ENCODE measurements at regions not wholly inside any gene's neighbourhood (a gene's known extent, or its start where the extent isn't known, plus 50 kb on each side); places are given as distances from the start of the nearest gene placed in this dataset.

- no peak overlapping the region for H3K4me3 ChIP-seq (ENCODE audit: low read depth, low read length)
- peak; percentile 43 for DNase-seq (ENCODE audit: low read depth)
- TF ChIP-seq, protein P1, sequence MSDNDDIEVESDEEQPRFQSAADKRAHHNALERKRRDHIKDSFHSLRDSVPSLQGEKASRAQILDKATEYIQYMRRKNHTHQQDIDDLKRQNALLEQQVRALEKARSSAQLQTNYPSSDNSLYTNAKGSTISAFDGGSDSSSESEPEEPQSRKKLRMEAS (IDR thresholded peaks at IDR 0.05; ENCODE audit: low read depth, low read length) = no peak
- TF ChIP-seq, protein P2, sequence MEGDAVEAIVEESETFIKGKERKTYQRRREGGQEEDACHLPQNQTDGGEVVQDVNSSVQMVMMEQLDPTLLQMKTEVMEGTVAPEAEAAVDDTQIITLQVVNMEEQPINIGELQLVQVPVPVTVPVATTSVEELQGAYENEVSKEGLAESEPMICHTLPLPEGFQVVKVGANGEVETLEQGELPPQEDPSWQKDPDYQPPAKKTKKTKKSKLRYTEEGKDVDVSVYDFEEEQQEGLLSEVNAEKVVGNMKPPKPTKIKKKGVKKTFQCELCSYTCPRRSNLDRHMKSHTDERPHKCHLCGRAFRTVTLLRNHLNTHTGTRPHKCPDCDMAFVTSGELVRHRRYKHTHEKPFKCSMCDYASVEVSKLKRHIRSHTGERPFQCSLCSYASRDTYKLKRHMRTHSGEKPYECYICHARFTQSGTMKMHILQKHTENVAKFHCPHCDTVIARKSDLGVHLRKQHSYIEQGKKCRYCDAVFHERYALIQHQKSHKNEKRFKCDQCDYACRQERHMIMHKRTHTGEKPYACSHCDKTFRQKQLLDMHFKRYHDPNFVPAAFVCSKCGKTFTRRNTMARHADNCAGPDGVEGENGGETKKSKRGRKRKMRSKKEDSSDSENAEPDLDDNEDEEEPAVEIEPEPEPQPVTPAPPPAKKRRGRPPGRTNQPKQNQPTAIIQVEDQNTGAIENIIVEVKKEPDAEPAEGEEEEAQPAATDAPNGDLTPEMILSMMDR (IDR thresholded peaks at IDR 0.05; ENCODE audit: low read depth, low read length) = peak; percentile 68
These were observed 146.3 kb upstream of the SKOR2 start for GRCh38 chr18:47397671-47398319.

GRCh38 chr18:47391665-47392064, 140.2 kb upstream of the SKOR2 start:
- H3K4me3 ChIP-seq (ENCODE audit: low read depth, low read length) = no peak overlapping the region
- no peak for TF ChIP-seq MYC (IDR thresholded peaks at IDR 0.05; ENCODE audit: low read depth, low read length)
- TF ChIP-seq, protein P2 (IDR thresholded peaks at IDR 0.05; ENCODE audit: low read depth, low read length) = no peak
- TF ChIP-seq, protein P1 (IDR thresholded peaks at IDR 0.05; ENCODE audit: low read depth, low read length) = no peak
- TF ChIP-seq POLR2A (IDR thresholded peaks at IDR 0.05; ENCODE audit: extremely low read depth, insufficient read length) = no peak
- no peak for DNase-seq (ENCODE audit: low read depth)

GRCh38 chr18:47390410-47391024, 139.1 kb upstream of the SKOR2 start:
- TF ChIP-seq, protein P1 (IDR thresholded peaks at IDR 0.05; ENCODE audit: low read depth, low read length) = no peak
- TF ChIP-seq POLR2A (IDR thresholded peaks at IDR 0.05; ENCODE audit: extremely low read depth, insufficient read length) = no peak
- TF ChIP-seq, protein P2 (IDR thresholded peaks at IDR 0.05; ENCODE audit: low read depth, low read length) = no peak
- TF ChIP-seq MYC (IDR thresholded peaks at IDR 0.05; ENCODE audit: low read depth, low read length) = no peak
- no peak for DNase-seq (ENCODE audit: low read depth)
- no peak overlapping the region for H3K4me3 ChIP-seq (ENCODE audit: low read depth, low read length)

DNA sequence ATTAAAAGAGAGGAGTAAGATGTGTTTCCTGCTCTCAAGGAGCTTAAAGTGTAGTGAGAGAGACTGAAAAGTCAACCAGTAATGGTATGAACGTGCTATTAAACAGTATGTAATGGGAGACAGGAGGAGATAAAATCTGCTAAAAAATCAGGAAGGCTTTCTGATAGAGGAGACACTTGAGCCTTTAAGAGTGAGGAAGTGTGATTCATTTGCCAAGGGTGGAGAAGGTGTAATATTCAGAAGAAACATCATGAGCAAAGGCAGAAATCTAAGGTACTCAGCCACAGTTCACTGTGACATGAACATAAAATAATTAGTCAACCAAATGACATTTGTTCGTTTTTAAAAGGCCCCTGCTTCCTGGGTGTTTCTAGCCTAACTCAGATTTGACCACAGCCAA, 137.8 kb upstream of the SKOR2 start:
- TF ChIP-seq, protein P1 (IDR thresholded peaks at IDR 0.05; ENCODE audit: low read depth, low read length) = no peak
- TF ChIP-seq MYC (IDR thresholded peaks at IDR 0.05; ENCODE audit: low read depth, low read length) = no peak
- TF ChIP-seq, protein P2 (IDR thresholded peaks at IDR 0.05; ENCODE audit: low read depth, low read length) = no peak
- no peak for TF ChIP-seq POLR2A (IDR thresholded peaks at IDR 0.05; ENCODE audit: extremely low read depth, insufficient read length)
- no peak for DNase-seq (ENCODE audit: low read depth)
- no peak overlapping the region for H3K4me3 ChIP-seq (ENCODE audit: low read depth, low read length)

- DNase-seq (ENCODE audit: low read depth) = no peak
- no peak overlapping the region for H3K4me3 ChIP-seq (ENCODE audit: low read depth, low read length)
- TF ChIP-seq POLR2A (IDR thresholded peaks at IDR 0.05; ENCODE audit: extremely low read depth, insufficient read length) (no peak), MYC (IDR thresholded peaks at IDR 0.05; ENCODE audit: low read depth, low read length) (no peak)
- TF ChIP-seq, protein P2 (IDR thresholded peaks at IDR 0.05; ENCODE audit: low read depth, low read length) = no peak
- TF ChIP-seq, protein P1 (IDR thresholded peaks at IDR 0.05; ENCODE audit: low read depth, low read length) = no peak
These were observed 136.4 kb upstream of the SKOR2 start for GRCh38 chr18:47387864-47388263.
